NCI-H1417 (cell line): ENCODE measurements at regions not wholly inside any gene's neighbourhood (a gene's known extent, or its start where the extent isn't known, plus 50 kb on each side); places are given as distances from the start of the nearest gene placed in this dataset.
A peak's percentile ranks its signal among the peaks of the same experiment; 100 is the strongest.

Experiments used
- DNase-seq, 3 experiments: peaks; one replicate each; lab custom pipeline; 2025; lab: John Stamatoyannopoulos, UW

GRCh38 chr6:66435321-66435720 is 728.3 kb upstream of the EYS start:
- DNase-seq, result no peak

GRCh38 chr6:66429210-66429609 is 722.2 kb upstream of the EYS start:
- no peak for DNase-seq

GRCh38 chr6:66423047-66423446 is 716.0 kb upstream of the EYS start:
- no peak for DNase-seq

- DNase-seq, result no peak
Observed at GRCh38 chr6:66421570-66421969, 714.5 kb upstream of the EYS start.

- DNase-seq, result no peak
Observed at GRCh38 chr6:66418906-66419305, 711.9 kb upstream of the EYS start.

GRCh38 chr6:66403966-66404365 is 696.9 kb upstream of the EYS start:
- DNase-seq, result peak in 1 of 3 experiments; percentile 26

- no peak for DNase-seq
Observed at GRCh38 chr6:66402873-66403272, 695.8 kb upstream of the EYS start.

GRCh38 chr6:66396549-66396948 is 689.5 kb upstream of the EYS start:
- DNase-seq, result peak in 1 of 3 experiments; percentile 19

GRCh38 chr6:66396145-66396544 is 689.1 kb upstream of the EYS start:
- DNase-seq, result no peak

GRCh38 chr6:66390393-66390792 is 683.4 kb upstream of the EYS start:
- no peak for DNase-seq

- no peak for DNase-seq
Observed at GRCh38 chr6:66376001-66376400, 669.0 kb upstream of the EYS start.

- no peak for DNase-seq
Observed at GRCh38 chr6:66369407-66369806, 662.4 kb upstream of the EYS start.

GRCh38 chr6:66362888-66363287 is 655.9 kb upstream of the EYS start:
- DNase-seq, result no peak

GRCh38 chr6:66361886-66362285 is 654.9 kb upstream of the EYS start:
- no peak for DNase-seq

GRCh38 chr6:66357781-66358180 is 650.8 kb upstream of the EYS start:
- DNase-seq, result no peak

- DNase-seq, result no peak
Observed at GRCh38 chr6:66355471-66355870, 648.4 kb upstream of the EYS start.

- DNase-seq, result no peak
Observed at GRCh38 chr6:66344796-66345195, 637.8 kb upstream of the EYS start.

- DNase-seq, result peak in 1 of 3 experiments; percentile 15
Observed at GRCh38 chr6:66340736-66341135, 633.7 kb upstream of the EYS start.

- no peak for DNase-seq
Observed at GRCh38 chr6:66336176-66336575, 629.1 kb upstream of the EYS start.

GRCh38 chr6:66328200-66328599 is 621.2 kb upstream of the EYS start:
- no peak for DNase-seq

- no peak for DNase-seq
Observed at GRCh38 chr6:66326228-66326627, 619.2 kb upstream of the EYS start.

GRCh38 chr6:66321017-66321416 is 614.0 kb upstream of the EYS start:
- no peak for DNase-seq

GRCh38 chr6:66307490-66307889 is 600.5 kb upstream of the EYS start:
- no peak for DNase-seq

GRCh38 chr6:66291905-66292304 is 584.9 kb upstream of the EYS start:
- DNase-seq, result no peak

GRCh38 chr6:66289889-66290288 is 582.9 kb upstream of the EYS start:
- DNase-seq, result no peak
